Fibroblast of lung (primary cell): ENCODE measurements at regions not wholly inside any gene's neighbourhood (a gene's known extent, or its start where the extent isn't known, plus 50 kb on each side); places are given as distances from the start of the nearest gene placed in this dataset.
"Not testable (repeated sequence)": the region's sequence is repeated elsewhere in the genome, so short reads cannot be mapped to it uniquely, and the experiment has no call there.

Source experiments
- DNase-seq, 2 donors: peaks; one replicate each; pipeline versions ENCODE4 v3.0.0 to v3.0.0-alpha.2; 2010; ENCODE audit warnings: low read depth in 2 of 2
- H2AFZ ChIP-seq: 2 replicates; pipeline ENCODE4 v1.5.1; 2012; ENCODE audit warnings: low read length, control low read depth, inconsistent platforms
- H3K27ac ChIP-seq: 2 replicates; pipeline ENCODE4 v1.5.1; 2011; ENCODE audit warnings: low read length, control low read depth; ENCODE audit not compliant: insufficient read depth
- H3K27me3 ChIP-seq: 2 replicates; pipeline ENCODE4 v1.5.1; 2011; ENCODE audit warnings: mild to moderate bottlenecking, low read length; ENCODE audit not compliant: control insufficient read depth, insufficient read depth
- H3K36me3 ChIP-seq: 2 replicates; pipeline ENCODE4 v1.5.1; 2011; ENCODE audit warnings: low read length; ENCODE audit not compliant: control insufficient read depth, insufficient read depth
- H3K4me1 ChIP-seq: 2 replicates; pipeline ENCODE4 v1.5.1; 2011; ENCODE audit warnings: low read length; ENCODE audit not compliant: control insufficient read depth, insufficient read depth; ENCODE audit errors: extremely low read depth
- H3K4me2 ChIP-seq: 2 replicates; pipeline ENCODE4 v1.5.1; 2011; ENCODE audit warnings: low read length, control low read depth; ENCODE audit not compliant: insufficient read depth; ENCODE audit errors: extremely low read depth
- H3K4me3 ChIP-seq, 4 experiments: fragments of 200-600 bp in 1 of 4; sonication (generic) in 1 of 4; replicated peaks in 1 of 4; 2 replicates each; pipeline ENCODE4 v1.5.1; 2011 to 2016; ENCODE audit warnings: low read length in 4 of 4, low read depth in 3 of 4, mild to moderate bottlenecking in 3 of 4, control low read depth in 2 of 4, inconsistent platforms in 1 of 4, mixed read lengths in 1 of 4; ENCODE audit not compliant: insufficient read depth in 1 of 4; ENCODE audit errors: control extremely low read depth in 1 of 4
- H3K79me2 ChIP-seq: 2 replicates; pipeline ENCODE4 v1.5.1; 2012; ENCODE audit warnings: mild to moderate bottlenecking, low read length, inconsistent platforms; ENCODE audit not compliant: control insufficient read depth, insufficient read depth
- H3K9ac ChIP-seq: 2 replicates; pipeline ENCODE4 v1.5.1; 2011; ENCODE audit warnings: mild to moderate bottlenecking, low read length, control low read depth; ENCODE audit not compliant: insufficient read depth
- H3K9me3 ChIP-seq: 2 replicates; pipeline ENCODE4 v1.5.1; 2012; ENCODE audit warnings: low read depth, low read length; ENCODE audit not compliant: control insufficient read depth, insufficient read depth
- H4K20me1 ChIP-seq: 2 replicates; pipeline ENCODE4 v1.5.1; 2011; ENCODE audit warnings: low read length; ENCODE audit not compliant: control insufficient read depth, insufficient read depth; ENCODE audit errors: extremely low read depth
- EZH2 ChIP-seq: IDR thresholded peaks from 2 replicates; pipeline ENCODE4 v1.5.1; 2012; ENCODE audit warnings: low read length, control low read depth, mild to moderate bottlenecking; ENCODE audit errors: missing control alignments
- TF ChIP-seq, protein P1 (sequence below), 2 donors: IDR thresholded peaks in 1 of 2; conservative IDR thresholded peaks in 1 of 2; 1 replicate in 1 of 2; 2 replicates in 1 of 2; pipeline ENCODE4 v1.5.1; 2011 to 2012; ENCODE audit warnings: low read length in 2 of 2, control low read depth in 1 of 2, inconsistent platforms in 1 of 2, low read depth in 1 of 2, mild to moderate bottlenecking in 1 of 2

GRCh38 chr4:54446581-54446980 is 211.2 kb upstream of the KIT start:
- Histone ChIP-seq H3K79me2 (no peaks in the 10 kb centered on the region), H3K4me2 (no peak overlapping the region), H3K36me3 (no peaks in the 10 kb centered on the region), H4K20me1 (no peaks in the 10 kb centered on the region), H3K9ac (no peak overlapping the region), H3K27me3 (peaks cover 2% of the 10 kb centered on the region), H3K9me3 (no peaks in the 10 kb centered on the region), H2AFZ (no peak overlapping the region), H3K27ac (no peak overlapping the region), H3K4me3 (no peak overlapping the region), H3K4me1 (no peaks in the 10 kb centered on the region)
- DNase-seq, result peak in 1 of 2 donors; percentile 10
- TF ChIP-seq, protein P1, sequence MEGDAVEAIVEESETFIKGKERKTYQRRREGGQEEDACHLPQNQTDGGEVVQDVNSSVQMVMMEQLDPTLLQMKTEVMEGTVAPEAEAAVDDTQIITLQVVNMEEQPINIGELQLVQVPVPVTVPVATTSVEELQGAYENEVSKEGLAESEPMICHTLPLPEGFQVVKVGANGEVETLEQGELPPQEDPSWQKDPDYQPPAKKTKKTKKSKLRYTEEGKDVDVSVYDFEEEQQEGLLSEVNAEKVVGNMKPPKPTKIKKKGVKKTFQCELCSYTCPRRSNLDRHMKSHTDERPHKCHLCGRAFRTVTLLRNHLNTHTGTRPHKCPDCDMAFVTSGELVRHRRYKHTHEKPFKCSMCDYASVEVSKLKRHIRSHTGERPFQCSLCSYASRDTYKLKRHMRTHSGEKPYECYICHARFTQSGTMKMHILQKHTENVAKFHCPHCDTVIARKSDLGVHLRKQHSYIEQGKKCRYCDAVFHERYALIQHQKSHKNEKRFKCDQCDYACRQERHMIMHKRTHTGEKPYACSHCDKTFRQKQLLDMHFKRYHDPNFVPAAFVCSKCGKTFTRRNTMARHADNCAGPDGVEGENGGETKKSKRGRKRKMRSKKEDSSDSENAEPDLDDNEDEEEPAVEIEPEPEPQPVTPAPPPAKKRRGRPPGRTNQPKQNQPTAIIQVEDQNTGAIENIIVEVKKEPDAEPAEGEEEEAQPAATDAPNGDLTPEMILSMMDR (conservative IDR thresholded peaks at IDR 0.05 in 1 of 2, IDR thresholded peaks at IDR 0.05 in 1 of 2; ENCODE audit: low read depth in 1 of 2, low read length in 2 of 2), result no peak
- no peak for TF ChIP-seq EZH2

GRCh38 chr4:54447304-54447703 is 210.5 kb upstream of the KIT start:
- H4K20me1 ChIP-seq, result no peaks in the 10 kb centered on the region
- TF ChIP-seq, protein P1 (conservative IDR thresholded peaks at IDR 0.05 in 1 of 2, IDR thresholded peaks at IDR 0.05 in 1 of 2; ENCODE audit: low read depth in 1 of 2, low read length in 2 of 2), result no peak
- no peak for TF ChIP-seq EZH2
- H3K9ac ChIP-seq, result no peak overlapping the region
- no peak for DNase-seq
- H3K79me2 ChIP-seq, result no peaks in the 10 kb centered on the region
- no peaks in the 10 kb centered on the region for H3K36me3 ChIP-seq
- no peak overlapping the region for H3K4me2 ChIP-seq
- H3K4me1 ChIP-seq, result no peaks in the 10 kb centered on the region
- H2AFZ ChIP-seq, result no peak overlapping the region
- no peaks in the 10 kb centered on the region for H3K9me3 ChIP-seq
- peaks cover 2% of the 10 kb centered on the region for H3K27me3 ChIP-seq
- no peak overlapping the region for H3K27ac ChIP-seq
- H3K4me3 ChIP-seq, result no peak overlapping the region

DNA sequence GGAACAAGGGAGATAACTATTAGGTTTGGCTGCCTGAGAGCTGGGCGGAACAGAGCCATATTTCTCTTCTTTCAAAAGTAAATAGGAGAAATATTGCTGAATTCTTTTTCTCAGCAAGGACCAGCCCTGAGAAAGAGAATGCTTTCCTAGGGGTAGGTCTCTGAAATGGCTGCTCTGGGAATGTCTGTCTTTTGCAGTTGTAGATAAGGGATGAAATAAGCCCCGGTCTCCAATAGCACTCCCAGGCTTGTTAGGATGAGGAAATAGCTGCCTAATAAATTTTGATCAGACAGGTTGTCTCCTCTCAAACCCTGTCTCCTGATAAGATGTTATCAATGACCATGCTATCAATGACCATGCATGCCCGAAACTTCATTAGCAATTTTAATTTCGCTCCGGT is 207.8 kb upstream of the KIT start:
- H3K36me3 ChIP-seq, result no peaks in the 10 kb centered on the region
- TF ChIP-seq, protein P1 (conservative IDR thresholded peaks at IDR 0.05 in 1 of 2, IDR thresholded peaks at IDR 0.05 in 1 of 2; ENCODE audit: low read depth in 1 of 2, low read length in 2 of 2), result no peak
- no peak for TF ChIP-seq EZH2
- H4K20me1 ChIP-seq, result no peaks in the 10 kb centered on the region
- H3K4me1 ChIP-seq, result no peaks in the 10 kb centered on the region
- no peaks in the 10 kb centered on the region for H3K27me3 ChIP-seq
- no peak overlapping the region for H3K27ac ChIP-seq
- H3K4me3 ChIP-seq, result no peak overlapping the region
- no peaks in the 10 kb centered on the region for H3K9me3 ChIP-seq
- H3K9ac ChIP-seq, result no peak overlapping the region
- H3K4me2 ChIP-seq, result no peak overlapping the region
- no peak overlapping the region for H2AFZ ChIP-seq
- H3K79me2 ChIP-seq, result no peaks in the 10 kb centered on the region
- no peak for DNase-seq

- H3K9ac ChIP-seq, H3K27ac ChIP-seq, H2AFZ ChIP-seq, H3K9me3 ChIP-seq, H3K79me2 ChIP-seq, DNase-seq, H4K20me1 ChIP-seq, H3K4me1 ChIP-seq, H3K36me3 ChIP-seq, H3K4me2 ChIP-seq, H3K4me3 ChIP-seq, H3K27me3 ChIP-seq: not testable (repeated sequence)
Observed at GRCh38 chr4:54466960-54467359, 190.8 kb upstream of the KIT start.
